ENCODE measurements at regions not wholly inside any gene's neighbourhood (a gene's known extent, or its start where the extent isn't known, plus 50 kb on each side); places are given as distances from the start of the nearest gene placed in this dataset.

GRCh38 chr7:17681965-17682364, 258.3 kb downstream of the SNX13 start:
- peaks cover 4% of the 10 kb centered on the region for H3K27me3 Mint-ChIP-seq
- H3K36me3 Mint-ChIP-seq (ENCODE audit: insufficient read depth) = no peaks in the 10 kb centered on the region
- peaks cover 2% of the 10 kb centered on the region for H3K4me1 Mint-ChIP-seq (ENCODE audit: low read depth)
- no peak for DNase-seq (ENCODE audit: low spot score, unreplicated experiment)
- TF ChIP-seq CTCF (IDR thresholded peaks at IDR 0.05; ENCODE audit: unreplicated experiment) = no peak
- no peaks in the 10 kb centered on the region for H3K9me3 Mint-ChIP-seq (ENCODE audit: low read depth)
- H3K4me3 Mint-ChIP-seq (ENCODE audit: low read depth) = no peak overlapping the region
- no peak overlapping the region for H3K27ac Mint-ChIP-seq

GRCh38 chr7:17682586-17682985, 257.7 kb downstream of the SNX13 start:
- peaks cover 4% of the 10 kb centered on the region for H3K27me3 Mint-ChIP-seq

GRCh38 chr7:17685141-17685540, 255.2 kb downstream of the SNX13 start:
- H3K27ac Mint-ChIP-seq = no peak overlapping the region
- no peak for TF ChIP-seq CTCF (IDR thresholded peaks at IDR 0.05; ENCODE audit: unreplicated experiment)
- no peaks in the 10 kb centered on the region for H3K4me1 Mint-ChIP-seq (ENCODE audit: low read depth)

More at GRCh38 chr7:17682586-17682985, 257.7 kb downstream of the SNX13 start:
- Mint-ChIP-seq H3K9me3 (ENCODE audit: low read depth) (no peaks in the 10 kb centered on the region), H3K4me1 (ENCODE audit: low read depth) (peaks cover 2% of the 10 kb centered on the region), H3K27ac (no peak overlapping the region), H3K36me3 (ENCODE audit: insufficient read depth) (no peaks in the 10 kb centered on the region), H3K4me3 (ENCODE audit: low read depth) (no peak overlapping the region)
- no peak for DNase-seq (ENCODE audit: low spot score, unreplicated experiment)
- TF ChIP-seq CTCF (IDR thresholded peaks at IDR 0.05; ENCODE audit: unreplicated experiment) = no peak

GRCh38 chr7:17687361-17687760, 252.9 kb downstream of the SNX13 start:
- Mint-ChIP-seq H3K27ac (no peak overlapping the region), H3K4me1 (ENCODE audit: low read depth) (no peaks in the 10 kb centered on the region)

More at GRCh38 chr7:17685141-17685540, 255.2 kb downstream of the SNX13 start:
- Mint-ChIP-seq H3K27me3 (no peaks in the 10 kb centered on the region), H3K36me3 (ENCODE audit: insufficient read depth) (no peaks in the 10 kb centered on the region), H3K9me3 (ENCODE audit: low read depth) (no peaks in the 10 kb centered on the region), H3K4me3 (ENCODE audit: low read depth) (no peak overlapping the region)
- no peak for DNase-seq (ENCODE audit: low spot score, unreplicated experiment)

GRCh38 chr7:17689361-17689902, 250.9 kb downstream of the SNX13 start:
- no peaks in the 10 kb centered on the region for H3K36me3 Mint-ChIP-seq (ENCODE audit: insufficient read depth)
- no peaks in the 10 kb centered on the region for H3K27me3 Mint-ChIP-seq
- H3K4me1 Mint-ChIP-seq (ENCODE audit: low read depth) = no peaks in the 10 kb centered on the region
- no peak for DNase-seq (ENCODE audit: low spot score, unreplicated experiment)
- no peak for TF ChIP-seq CTCF (IDR thresholded peaks at IDR 0.05; ENCODE audit: unreplicated experiment)
- no peak overlapping the region for H3K4me3 Mint-ChIP-seq (ENCODE audit: low read depth)
- no peaks in the 10 kb centered on the region for H3K9me3 Mint-ChIP-seq (ENCODE audit: low read depth)
- H3K27ac Mint-ChIP-seq = no peak overlapping the region

More at GRCh38 chr7:17687361-17687760, 252.9 kb downstream of the SNX13 start:
- no peaks in the 10 kb centered on the region for H3K9me3 Mint-ChIP-seq (ENCODE audit: low read depth)
- H3K36me3 Mint-ChIP-seq (ENCODE audit: insufficient read depth) = no peaks in the 10 kb centered on the region
- no peak for TF ChIP-seq CTCF (IDR thresholded peaks at IDR 0.05; ENCODE audit: unreplicated experiment)
- no peak for DNase-seq (ENCODE audit: low spot score, unreplicated experiment)
- H3K27me3 Mint-ChIP-seq = no peaks in the 10 kb centered on the region
- no peak overlapping the region for H3K4me3 Mint-ChIP-seq (ENCODE audit: low read depth)

All from progenitor cell of endocrine pancreas (in vitro differentiated cells).